ENCODE measurements at regions not wholly inside any gene's neighbourhood (a gene's known extent, or its start where the extent isn't known, plus 50 kb on each side); places are given as distances from the start of the nearest gene placed in this dataset.

DNA sequence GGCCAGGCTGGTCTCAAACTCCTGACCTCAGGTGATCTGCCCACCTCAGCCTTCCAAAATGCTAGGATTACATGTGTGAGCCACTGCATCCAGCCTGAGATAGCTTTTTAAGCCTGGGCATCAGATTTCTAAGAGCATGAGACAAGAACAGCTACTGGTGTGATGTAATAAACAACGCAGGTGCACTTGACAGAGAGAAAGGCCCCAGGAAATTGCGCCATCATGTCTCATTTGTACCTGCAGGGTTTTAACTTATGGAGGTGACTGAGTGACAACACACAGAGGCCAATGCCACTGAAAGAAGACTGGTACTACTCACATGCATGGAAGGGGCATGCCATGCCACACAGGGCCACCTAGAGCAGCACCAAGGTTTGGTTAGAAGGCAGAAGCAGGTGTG lies 209.4 kb downstream of the SP3 start:
- TF ChIP-seq, protein P1, sequence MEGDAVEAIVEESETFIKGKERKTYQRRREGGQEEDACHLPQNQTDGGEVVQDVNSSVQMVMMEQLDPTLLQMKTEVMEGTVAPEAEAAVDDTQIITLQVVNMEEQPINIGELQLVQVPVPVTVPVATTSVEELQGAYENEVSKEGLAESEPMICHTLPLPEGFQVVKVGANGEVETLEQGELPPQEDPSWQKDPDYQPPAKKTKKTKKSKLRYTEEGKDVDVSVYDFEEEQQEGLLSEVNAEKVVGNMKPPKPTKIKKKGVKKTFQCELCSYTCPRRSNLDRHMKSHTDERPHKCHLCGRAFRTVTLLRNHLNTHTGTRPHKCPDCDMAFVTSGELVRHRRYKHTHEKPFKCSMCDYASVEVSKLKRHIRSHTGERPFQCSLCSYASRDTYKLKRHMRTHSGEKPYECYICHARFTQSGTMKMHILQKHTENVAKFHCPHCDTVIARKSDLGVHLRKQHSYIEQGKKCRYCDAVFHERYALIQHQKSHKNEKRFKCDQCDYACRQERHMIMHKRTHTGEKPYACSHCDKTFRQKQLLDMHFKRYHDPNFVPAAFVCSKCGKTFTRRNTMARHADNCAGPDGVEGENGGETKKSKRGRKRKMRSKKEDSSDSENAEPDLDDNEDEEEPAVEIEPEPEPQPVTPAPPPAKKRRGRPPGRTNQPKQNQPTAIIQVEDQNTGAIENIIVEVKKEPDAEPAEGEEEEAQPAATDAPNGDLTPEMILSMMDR (conservative IDR thresholded peaks at IDR 0.05; ENCODE audit: low read length): no peak
- no peak for TF ChIP-seq EZH2phosphoT487 (IDR thresholded peaks at IDR 0.05; ENCODE audit: borderline replicate concordance)
